ENCODE measurements at regions not wholly inside any gene's neighbourhood (a gene's known extent, or its start where the extent isn't known, plus 50 kb on each side); places are given as distances from the start of the nearest gene placed in this dataset.
"Not testable (repeated sequence)": the region's sequence is repeated elsewhere in the genome, so short reads cannot be mapped to it uniquely, and the experiment has no call there.

GRCh38 chr3:5709714-5710113 lies 522.2 kb downstream of the EDEM1 start:
- no peaks in the 10 kb centered on the region for H3K27me3 ChIP-seq (ENCODE audit: control insufficient read depth, insufficient read depth, low read length)
- H3K36me3 ChIP-seq (ENCODE audit: control insufficient read depth, insufficient read depth, low read length), result no peaks in the 10 kb centered on the region
- no peak for DNase-seq (ENCODE audit: low read depth)
- ChIA-PET POLR2A (no interaction called here), CTCF (no interaction called here)
- no peak overlapping the region for H3K4me3 ChIP-seq (ENCODE audit: low read depth, low read length)
- TF ChIP-seq CTCF (IDR thresholded peaks at IDR 0.05; ENCODE audit: insufficient read depth, low read depth, low read length), result no peak

- Histone ChIP-seq H3K36me3 (ENCODE audit: control insufficient read depth, insufficient read depth, low read length) (no peaks in the 10 kb centered on the region), H3K27me3 (ENCODE audit: control insufficient read depth, insufficient read depth, low read length) (no peaks in the 10 kb centered on the region), H3K4me3 (ENCODE audit: low read depth, low read length) (no peak overlapping the region)
- TF ChIP-seq CTCF (IDR thresholded peaks at IDR 0.05; ENCODE audit: insufficient read depth, low read depth, low read length), result no peak
- no peak for DNase-seq (ENCODE audit: low read depth)
- ChIA-PET POLR2A (no interaction called here), CTCF (no interaction called here)
Observed at GRCh38 chr3:5710718-5711117, 523.2 kb downstream of the EDEM1 start.

- Histone ChIP-seq H3K36me3 (ENCODE audit: control insufficient read depth, insufficient read depth, low read length) (no peaks in the 10 kb centered on the region), H3K27me3 (ENCODE audit: control insufficient read depth, insufficient read depth, low read length) (no peaks in the 10 kb centered on the region), H3K4me3 (ENCODE audit: low read depth, low read length) (no peak overlapping the region)
- POLR2A ChIA-PET, result no interaction called here
- DNase-seq (ENCODE audit: low read depth), result no peak
- no peak for TF ChIP-seq CTCF (IDR thresholded peaks at IDR 0.05; ENCODE audit: insufficient read depth, low read depth, low read length)
- CTCF ChIA-PET, result no interaction called here
Observed at GRCh38 chr3:5717254-5717653, 529.7 kb downstream of the EDEM1 start.

GRCh38 chr3:5719668-5720067 lies 532.2 kb downstream of the EDEM1 start:
- POLR2A ChIA-PET; CTCF ChIA-PET; H3K27me3 ChIP-seq (ENCODE audit: control insufficient read depth, insufficient read depth, low read length); H3K4me3 ChIP-seq (ENCODE audit: low read depth, low read length); H3K36me3 ChIP-seq (ENCODE audit: control insufficient read depth, insufficient read depth, low read length); DNase-seq (ENCODE audit: low read depth): not testable (repeated sequence)

- Histone ChIP-seq H3K36me3 (ENCODE audit: control insufficient read depth, insufficient read depth, low read length) (no peaks in the 10 kb centered on the region), H3K4me3 (ENCODE audit: low read depth, low read length) (no peak overlapping the region), H3K27me3 (ENCODE audit: control insufficient read depth, insufficient read depth, low read length) (no peaks in the 10 kb centered on the region)
- ChIA-PET CTCF (no interaction called here), POLR2A (no interaction called here)
- TF ChIP-seq CTCF (IDR thresholded peaks at IDR 0.05; ENCODE audit: insufficient read depth, low read depth, low read length), result no peak
- no peak for DNase-seq (ENCODE audit: low read depth)
Observed at GRCh38 chr3:5725801-5726200, 538.3 kb downstream of the EDEM1 start.

- CTCF ChIA-PET, result no interaction called here
Observed at GRCh38 chr3:5726621-5727020, 539.1 kb downstream of the EDEM1 start.

More at GRCh38 chr3:5726621-5727020, 539.1 kb downstream of the EDEM1 start:
- POLR2A ChIA-PET, result no interaction called here
- no peak for TF ChIP-seq CTCF (IDR thresholded peaks at IDR 0.05; ENCODE audit: insufficient read depth, low read depth, low read length)
- Histone ChIP-seq H3K27me3 (ENCODE audit: control insufficient read depth, insufficient read depth, low read length) (no peaks in the 10 kb centered on the region), H3K4me3 (ENCODE audit: low read depth, low read length) (no peak overlapping the region), H3K36me3 (ENCODE audit: control insufficient read depth, insufficient read depth, low read length) (no peaks in the 10 kb centered on the region)
- no peak for DNase-seq (ENCODE audit: low read depth)

Data from BJ (cell line).